Embryonic facial prominence (tissue), 1 donor: ENCODE measurements at regions not wholly inside any gene's neighbourhood (a gene's known extent, or its start where the extent isn't known, plus 50 kb on each side); places are given as distances from the start of the nearest gene placed in this dataset.

Experiments
- DNase-seq: peaks from one replicate; pipeline ENCODE4 v3.0.0-alpha.2; 2016; ENCODE audit errors: extremely low spot score

GRCh38 chr7:155216475-155217272 lies 81.0 kb upstream of the INSIG1 start:
- DNase-seq: no peak

GRCh38 chr7:155217634-155218033 lies 80.0 kb upstream of the INSIG1 start:
- no peak for DNase-seq

GRCh38 chr7:155218276-155219153 lies 79.2 kb upstream of the INSIG1 start:
- DNase-seq: no peak

- DNase-seq: no peak
These were observed 78.5 kb upstream of the INSIG1 start for GRCh38 chr7:155219154-155219531.

- DNase-seq: no peak
These were observed 77.5 kb upstream of the INSIG1 start for GRCh38 chr7:155219947-155220769.

GRCh38 chr7:155220903-155221302 lies 76.8 kb upstream of the INSIG1 start:
- no peak for DNase-seq

- no peak for DNase-seq
These were observed 76.1 kb upstream of the INSIG1 start for GRCh38 chr7:155221547-155221946.

GRCh38 chr7:155222061-155222460 lies 75.6 kb upstream of the INSIG1 start:
- no peak for DNase-seq

- no peak for DNase-seq
These were observed 75.1 kb upstream of the INSIG1 start for GRCh38 chr7:155222573-155222972.

- DNase-seq: no peak
These were observed 74.7 kb upstream of the INSIG1 start for GRCh38 chr7:155223021-155223420.

GRCh38 chr7:155223503-155223902 lies 74.2 kb upstream of the INSIG1 start:
- DNase-seq: no peak

- DNase-seq: no peak
These were observed 73.4 kb upstream of the INSIG1 start for GRCh38 chr7:155224116-155224811.

GRCh38 chr7:155225095-155225494 lies 72.6 kb upstream of the INSIG1 start:
- no peak for DNase-seq

- no peak for DNase-seq
These were observed 72.2 kb upstream of the INSIG1 start for GRCh38 chr7:155225516-155225915.

GRCh38 chr7:155226261-155227003 lies 71.2 kb upstream of the INSIG1 start:
- no peak for DNase-seq

- DNase-seq: no peak
These were observed 70.5 kb upstream of the INSIG1 start for GRCh38 chr7:155227004-155227787.

GRCh38 chr7:155227788-155228458 lies 69.8 kb upstream of the INSIG1 start:
- DNase-seq: no peak

GRCh38 chr7:155228459-155228845 lies 69.2 kb upstream of the INSIG1 start:
- no peak for DNase-seq

- DNase-seq: no peak
These were observed 68.8 kb upstream of the INSIG1 start for GRCh38 chr7:155228894-155229293.
